ENCODE measurements at regions not wholly inside any gene's neighbourhood (a gene's known extent, or its start where the extent isn't known, plus 50 kb on each side); places are given as distances from the start of the nearest gene placed in this dataset.

DNA sequence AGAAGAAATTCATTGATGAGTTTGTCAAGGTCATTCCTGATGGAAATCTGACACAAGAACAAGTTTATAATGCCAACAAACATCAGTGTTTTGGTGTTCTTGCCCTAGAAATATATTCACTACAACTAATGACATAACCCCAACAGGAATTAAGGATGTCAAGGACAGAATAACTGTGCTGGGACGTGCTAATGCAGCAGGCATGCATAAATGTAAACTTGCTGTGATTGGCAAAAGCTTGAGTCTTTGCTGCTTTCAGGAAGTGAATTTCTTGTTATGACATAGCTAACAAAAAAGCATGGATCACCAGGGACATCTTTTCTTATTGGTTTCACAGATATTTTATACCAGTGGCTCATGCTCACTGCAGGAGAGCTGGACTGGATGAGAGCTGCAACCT is 144.6 kb downstream of the KCTD12 start:
- TF ChIP-seq, protein P1, sequence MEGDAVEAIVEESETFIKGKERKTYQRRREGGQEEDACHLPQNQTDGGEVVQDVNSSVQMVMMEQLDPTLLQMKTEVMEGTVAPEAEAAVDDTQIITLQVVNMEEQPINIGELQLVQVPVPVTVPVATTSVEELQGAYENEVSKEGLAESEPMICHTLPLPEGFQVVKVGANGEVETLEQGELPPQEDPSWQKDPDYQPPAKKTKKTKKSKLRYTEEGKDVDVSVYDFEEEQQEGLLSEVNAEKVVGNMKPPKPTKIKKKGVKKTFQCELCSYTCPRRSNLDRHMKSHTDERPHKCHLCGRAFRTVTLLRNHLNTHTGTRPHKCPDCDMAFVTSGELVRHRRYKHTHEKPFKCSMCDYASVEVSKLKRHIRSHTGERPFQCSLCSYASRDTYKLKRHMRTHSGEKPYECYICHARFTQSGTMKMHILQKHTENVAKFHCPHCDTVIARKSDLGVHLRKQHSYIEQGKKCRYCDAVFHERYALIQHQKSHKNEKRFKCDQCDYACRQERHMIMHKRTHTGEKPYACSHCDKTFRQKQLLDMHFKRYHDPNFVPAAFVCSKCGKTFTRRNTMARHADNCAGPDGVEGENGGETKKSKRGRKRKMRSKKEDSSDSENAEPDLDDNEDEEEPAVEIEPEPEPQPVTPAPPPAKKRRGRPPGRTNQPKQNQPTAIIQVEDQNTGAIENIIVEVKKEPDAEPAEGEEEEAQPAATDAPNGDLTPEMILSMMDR (IDR thresholded peaks at IDR 0.05; ENCODE audit: low read depth, low read length): no peak
- TF ChIP-seq EZH2phosphoT487 (IDR thresholded peaks at IDR 0.05; ENCODE audit: low read depth): no peak
